GM11168 (cell line): ENCODE measurements at regions not wholly inside any gene's neighbourhood (a gene's known extent, or its start where the extent isn't known, plus 50 kb on each side); places are given as distances from the start of the nearest gene placed in this dataset.

Experiments used
- in situ Hi-C: fragments of 300-500 bp; cut with MboI; formaldehyde crosslinking; loops from one replicate; pipeline ENCODE4 v1.12.0; 2022; ENCODE audit warnings: low sequenced_read_pairs; ENCODE audit not compliant: unreplicated experiment

GRCh38 chr9:95762322-95762721 lies 113.2 kb upstream of the ERCC6L2 start:
- in situ Hi-C loops = no loop called here

- in situ Hi-C loops = no loop called here
Observed at GRCh38 chr9:95760791-95761190, 114.7 kb upstream of the ERCC6L2 start.

GRCh38 chr9:95757439-95757838 lies 118.1 kb upstream of the ERCC6L2 start:
- in situ Hi-C loops = no loop called here

GRCh38 chr9:95756986-95757385 lies 118.5 kb upstream of the ERCC6L2 start:
- in situ Hi-C loops = no loop called here

- in situ Hi-C loops = no loop called here
Observed at GRCh38 chr9:95756101-95756500, 119.4 kb upstream of the ERCC6L2 start.

- in situ Hi-C loops = no loop called here
Observed at GRCh38 chr9:95755421-95755730, 120.1 kb upstream of the ERCC6L2 start.

GRCh38 chr9:95754533-95755420 lies 120.7 kb upstream of the ERCC6L2 start:
- in situ Hi-C loops = no loop called here

- in situ Hi-C loops = no loop called here
Observed at GRCh38 chr9:95753762-95754465, 121.6 kb upstream of the ERCC6L2 start.

GRCh38 chr9:95752129-95752731 lies 123.3 kb upstream of the ERCC6L2 start:
- in situ Hi-C loops = no loop called here

GRCh38 chr9:95751520-95751790 lies 124.0 kb upstream of the ERCC6L2 start:
- in situ Hi-C loops = no loop called here

GRCh38 chr9:95750725-95751519 lies 124.6 kb upstream of the ERCC6L2 start:
- in situ Hi-C loops = no loop called here

GRCh38 chr9:95749493-95749892 lies 126.0 kb upstream of the ERCC6L2 start:
- in situ Hi-C loops = loop anchor here (25.0 kb wide), 1 partner anchor 463 kb away; no protein-coding TSS in a partner anchor

- in situ Hi-C loops = loop anchor here (25.0 kb wide), 1 partner anchor 466 kb away; no protein-coding TSS in a partner anchor
Observed at GRCh38 chr9:95746408-95747180, 128.9 kb upstream of the ERCC6L2 start.

- in situ Hi-C loops = loop anchor here (25.0 kb wide), 1 partner anchor 469 kb away; no protein-coding TSS in a partner anchor
Observed at GRCh38 chr9:95742821-95743220, 132.7 kb upstream of the ERCC6L2 start.

- in situ Hi-C loops = loop anchor here (25.0 kb wide), 1 partner anchor 471 kb away; no protein-coding TSS in a partner anchor
Observed at GRCh38 chr9:95741631-95742030, 133.9 kb upstream of the ERCC6L2 start.

- in situ Hi-C loops = loop anchor here (25.0 kb wide), 1 partner anchor 472 kb away; no protein-coding TSS in a partner anchor
Observed at GRCh38 chr9:95740217-95741004, 135.1 kb upstream of the ERCC6L2 start.

- in situ Hi-C loops = loop anchor here (25.0 kb wide), 1 partner anchor 474 kb away; no protein-coding TSS in a partner anchor
Observed at GRCh38 chr9:95738438-95738837, 137.1 kb upstream of the ERCC6L2 start.

- in situ Hi-C loops = loop anchor here (25.0 kb wide), 1 partner anchor 475 kb away; no protein-coding TSS in a partner anchor
Observed at GRCh38 chr9:95736891-95737522, 138.5 kb upstream of the ERCC6L2 start.
